ENCODE measurements at regions not wholly inside any gene's neighbourhood (a gene's known extent, or its start where the extent isn't known, plus 50 kb on each side); places are given as distances from the start of the nearest gene placed in this dataset.

- H4K8ac ChIP-seq (ENCODE audit: low read depth in 2 of 2, low read length in 2 of 2) = no peak overlapping the region
- H3K79me1 ChIP-seq (ENCODE audit: low read depth in 1 of 2, low read length in 2 of 2) = no peaks in the 10 kb centered on the region
- ATAC-seq (ENCODE audit: low read depth) = no peak
- H3K27ac ChIP-seq (ENCODE audit: insufficient read depth, low read length) = no peak overlapping the region
- H3K23ac ChIP-seq (ENCODE audit: low read depth, low read length) = no peak overlapping the region
- H3K9ac ChIP-seq (ENCODE audit: low read depth, low read length) = no peak overlapping the region
- H3K4me1 ChIP-seq (ENCODE audit: control insufficient read depth, insufficient read depth, low read length) = no peaks in the 10 kb centered on the region
- no peaks in the 10 kb centered on the region for H3K27me3 ChIP-seq (ENCODE audit: control insufficient read depth, insufficient read depth, low read length)
- no peak overlapping the region for H3K4me3 ChIP-seq (ENCODE audit: insufficient read depth, low read depth, low read length)
- H4K20me1 ChIP-seq (ENCODE audit: insufficient read depth, low read length) = no peaks in the 10 kb centered on the region
- no TSS peak for BruUV-seq (replicated peaks)
- intact Hi-C loops (cut with micrococcal nuclease) = no loop called here
- dilution Hi-C loops (cut with HindIII; ENCODE audit: low sequenced_read_pairs, unreplicated experiment) = no loop called here
- in situ Hi-C loops (cut with MboI; ENCODE audit: low sequenced_read_pairs) = no loop called here
- no peak overlapping the region for H2AK5ac ChIP-seq (ENCODE audit: low read depth, low read length)
- ChIA-PET POLR2A (ENCODE audit: unreplicated experiment) (no interaction called here), CTCF (no interaction called here)
- H2AK9ac ChIP-seq (replicated peaks; ENCODE audit: low read depth, low read length, poor library complexity) = no peak overlapping the region
- H2AFZ ChIP-seq (replicated peaks; ENCODE audit: low read length, poor library complexity) = no peak overlapping the region
- H3K4me2 ChIP-seq (ENCODE audit: low read depth, low read length) = no peak overlapping the region
- no peak for DNase-seq
- H3K14ac ChIP-seq (replicated peaks; ENCODE audit: low read depth, low read length) = no peak overlapping the region
- H4K5ac ChIP-seq (ENCODE audit: low read depth, low read length) = no peak overlapping the region
- no peak overlapping the region for H2BK120ac ChIP-seq (ENCODE audit: low read depth, low read length)
- H2BK15ac ChIP-seq (ENCODE audit: low read depth, low read length) = no peak overlapping the region
- H3K9me1 ChIP-seq (ENCODE audit: insufficient read depth, low read length) = no peaks in the 10 kb centered on the region
- H3K36me3 ChIP-seq (ENCODE audit: control insufficient read depth, insufficient read depth, low read length) = no peaks in the 10 kb centered on the region
- H3K9me3 ChIP-seq (ENCODE audit: control insufficient read depth, insufficient read depth, low read length) = peaks cover 61% of the 10 kb centered on the region
- no peak overlapping the region for H2BK5ac ChIP-seq (ENCODE audit: low read depth, low read length, poor library complexity, severe bottlenecking)
- no peak overlapping the region for H3K4ac ChIP-seq (ENCODE audit: low read depth, low read length)
- WGBS, 2 experiments (ENCODE audit: extremely low coverage in 2 of 2, insufficient read length in 1 of 2) = no CpG with 5 or more reads among the region's 18 CpGs
- TF ChIP-seq MAFK (IDR thresholded peaks at IDR 0.05; ENCODE audit: low read depth, low read length) = no peak
- TF ChIP-seq NFE2L2 (IDR thresholded peaks at IDR 0.05; ENCODE audit: low read depth, low read length) = no peak
- TF ChIP-seq CEBPB (IDR thresholded peaks at IDR 0.05; ENCODE audit: low read depth, low read length) = no peak
- no peak for TF ChIP-seq RFX5 (IDR thresholded peaks at IDR 0.05; ENCODE audit: low read depth, low read length)
- TF ChIP-seq, protein P1, sequence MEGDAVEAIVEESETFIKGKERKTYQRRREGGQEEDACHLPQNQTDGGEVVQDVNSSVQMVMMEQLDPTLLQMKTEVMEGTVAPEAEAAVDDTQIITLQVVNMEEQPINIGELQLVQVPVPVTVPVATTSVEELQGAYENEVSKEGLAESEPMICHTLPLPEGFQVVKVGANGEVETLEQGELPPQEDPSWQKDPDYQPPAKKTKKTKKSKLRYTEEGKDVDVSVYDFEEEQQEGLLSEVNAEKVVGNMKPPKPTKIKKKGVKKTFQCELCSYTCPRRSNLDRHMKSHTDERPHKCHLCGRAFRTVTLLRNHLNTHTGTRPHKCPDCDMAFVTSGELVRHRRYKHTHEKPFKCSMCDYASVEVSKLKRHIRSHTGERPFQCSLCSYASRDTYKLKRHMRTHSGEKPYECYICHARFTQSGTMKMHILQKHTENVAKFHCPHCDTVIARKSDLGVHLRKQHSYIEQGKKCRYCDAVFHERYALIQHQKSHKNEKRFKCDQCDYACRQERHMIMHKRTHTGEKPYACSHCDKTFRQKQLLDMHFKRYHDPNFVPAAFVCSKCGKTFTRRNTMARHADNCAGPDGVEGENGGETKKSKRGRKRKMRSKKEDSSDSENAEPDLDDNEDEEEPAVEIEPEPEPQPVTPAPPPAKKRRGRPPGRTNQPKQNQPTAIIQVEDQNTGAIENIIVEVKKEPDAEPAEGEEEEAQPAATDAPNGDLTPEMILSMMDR (conservative IDR thresholded peaks at IDR 0.05; ENCODE audit: low read depth, low read length) = no peak
- TF ChIP-seq FOS (IDR thresholded peaks at IDR 0.05; ENCODE audit: low read depth, low read length) = no peak
- no peak for TF ChIP-seq RCOR1 (IDR thresholded peaks at IDR 0.05; ENCODE audit: insufficient replicate concordance, low read length)
- no peak for TF ChIP-seq SMC3 (IDR thresholded peaks at IDR 0.05; ENCODE audit: low read depth, low read length)
- TF ChIP-seq MXI1 (IDR thresholded peaks at IDR 0.05; ENCODE audit: borderline replicate concordance, low read depth, low read length) = no peak
- TF ChIP-seq, protein P2, sequence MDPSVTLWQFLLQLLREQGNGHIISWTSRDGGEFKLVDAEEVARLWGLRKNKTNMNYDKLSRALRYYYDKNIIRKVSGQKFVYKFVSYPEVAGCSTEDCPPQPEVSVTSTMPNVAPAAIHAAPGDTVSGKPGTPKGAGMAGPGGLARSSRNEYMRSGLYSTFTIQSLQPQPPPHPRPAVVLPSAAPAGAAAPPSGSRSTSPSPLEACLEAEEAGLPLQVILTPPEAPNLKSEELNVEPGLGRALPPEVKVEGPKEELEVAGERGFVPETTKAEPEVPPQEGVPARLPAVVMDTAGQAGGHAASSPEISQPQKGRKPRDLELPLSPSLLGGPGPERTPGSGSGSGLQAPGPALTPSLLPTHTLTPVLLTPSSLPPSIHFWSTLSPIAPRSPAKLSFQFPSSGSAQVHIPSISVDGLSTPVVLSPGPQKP (IDR thresholded peaks at IDR 0.05; ENCODE audit: borderline replicate concordance, low read depth, low read length) = no peak
- TF ChIP-seq BHLHE40 (IDR thresholded peaks at IDR 0.05; ENCODE audit: low read depth, low read length) = no peak
- no peak for TF ChIP-seq CHD1 (IDR thresholded peaks at IDR 0.05; ENCODE audit: low read depth, low read length)
- no peak for TF ChIP-seq POLR2A (IDR thresholded peaks at IDR 0.05; ENCODE audit: low read depth, low read length)
- TF ChIP-seq, protein P3, sequence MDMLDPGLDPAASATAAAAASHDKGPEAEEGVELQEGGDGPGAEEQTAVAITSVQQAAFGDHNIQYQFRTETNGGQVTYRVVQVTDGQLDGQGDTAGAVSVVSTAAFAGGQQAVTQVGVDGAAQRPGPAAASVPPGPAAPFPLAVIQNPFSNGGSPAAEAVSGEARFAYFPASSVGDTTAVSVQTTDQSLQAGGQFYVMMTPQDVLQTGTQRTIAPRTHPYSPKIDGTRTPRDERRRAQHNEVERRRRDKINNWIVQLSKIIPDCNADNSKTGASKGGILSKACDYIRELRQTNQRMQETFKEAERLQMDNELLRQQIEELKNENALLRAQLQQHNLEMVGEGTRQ (IDR thresholded peaks at IDR 0.05; ENCODE audit: low read depth, low read length) = no peak
- no peak for TF ChIP-seq MAZ (IDR thresholded peaks at IDR 0.05; ENCODE audit: borderline replicate concordance, low read depth, low read length)
- no peak for TF ChIP-seq RAD21 (IDR thresholded peaks at IDR 0.05; ENCODE audit: low read length)
- no peak overlapping the region for H4K91ac ChIP-seq (ENCODE audit: insufficient read depth, low read depth, low read length)
- no peak overlapping the region for H3K56ac ChIP-seq (ENCODE audit: extremely low read depth, insufficient read depth, low read length)
- H2BK20ac ChIP-seq (ENCODE audit: low read depth, low read length) = no peak overlapping the region
- no peak overlapping the region for H3K18ac ChIP-seq (ENCODE audit: low read depth, low read length)
Observed at GRCh38 chr22:49149721-49150608, 677.7 kb downstream of the BRD1 start.

Data from IMR-90 (cell line).